Gastroesophageal sphincter (tissue), 4 donors: ENCODE measurements at regions not wholly inside any gene's neighbourhood (a gene's known extent, or its start where the extent isn't known, plus 50 kb on each side); places are given as distances from the start of the nearest gene placed in this dataset.

Experiments used
- ATAC-seq: fragments of 150-250 bp; one replicate; pipeline ENCODE4 v1.9.1; 2016; ENCODE audit warnings: mild to moderate bottlenecking, moderate library complexity
- H3K27ac ChIP-seq, 4 donors: fragments of 200-600 bp; sonication (generic) in 3 of 4; 1 replicate in 3 of 4; 2 replicates in 1 of 4; pipeline ENCODE4 v1.5.1; 2016 to 2019
- H3K27me3 ChIP-seq: fragments of 200-600 bp; sonication (generic); one replicate; pipeline ENCODE4 v1.5.1; 2019
- H3K36me3 ChIP-seq, 2 donors: fragments of 200-600 bp; sonication (generic); one replicate each; pipeline ENCODE4 v1.5.1; 2019; ENCODE audit warnings: control low read depth in 1 of 2
- H3K4me1 ChIP-seq, 3 donors: fragments of 200-600 bp; sonication (generic); 1 replicate in 2 of 3; 2 replicates in 1 of 3; pipeline ENCODE4 v1.5.1; 2016 to 2019; ENCODE audit warnings: control low read depth in 2 of 3
- H3K4me3 ChIP-seq, 2 donors: fragments of 200-600 bp; sonication (generic); one replicate each; pipeline ENCODE4 v1.5.1; 2019; ENCODE audit warnings: mild to moderate bottlenecking in 1 of 2, moderate library complexity in 1 of 2
- H3K9me3 ChIP-seq, 3 donors: fragments of 200-600 bp; sonication (generic); one replicate each; pipeline ENCODE4 v1.5.1; 2017 to 2019; ENCODE audit warnings: control low read depth in 2 of 3
- CTCF ChIP-seq, 4 experiments: fragments of 200-600 bp in 2 of 4; fragments of 450-650 bp in 2 of 4; sonication (generic) in 1 of 4; IDR thresholded peaks; one replicate each; pipeline ENCODE4 v1.5.1; 2017 to 2019; ENCODE audit warnings: antibody characterized with exemption in 4 of 4, mild to moderate bottlenecking in 2 of 4, moderate library complexity in 2 of 4
- EP300 ChIP-seq: sonication (generic); formaldehyde crosslinking; IDR thresholded peaks from one replicate; pipeline ENCODE4 v1.6.1; 2017; ENCODE audit warnings: antibody characterized with exemption, mild to moderate bottlenecking
- POLR2A ChIP-seq, 2 donors: fragments of 450-650 bp; IDR thresholded peaks; one replicate each; pipeline ENCODE4 v1.6.1; 2017; ENCODE audit warnings: antibody characterized with exemption in 2 of 2, mild to moderate bottlenecking in 2 of 2, moderate library complexity in 1 of 2
- POLR2AphosphoS5 ChIP-seq: sonication (generic); formaldehyde crosslinking; IDR thresholded peaks from one replicate; pipeline ENCODE4 v1.6.1; 2017; ENCODE audit warnings: antibody characterized with exemption
- WGBS, 2 donors: methylation state at CpG; one replicate each; pipeline ENCODE4 v1.1.5; 2018; ENCODE audit warnings: low coverage in 1 of 2; 5-methylcytosine and 5-hydroxymethylcytosine counted together

GRCh38 chr16:8431783-8432182 is 158.5 kb downstream of the TMEM114 start:
- Histone ChIP-seq H3K9me3 (no peaks in the 10 kb centered on the region), H3K36me3 (no peaks in the 10 kb centered on the region), H3K4me3 (no peak overlapping the region), H3K4me1 (no peaks in the 10 kb centered on the region), H3K27ac (no peak overlapping the region), H3K27me3 (no peaks in the 10 kb centered on the region)
- 79 to 100% methylated on average over 1 of the region's 1 CpG for WGBS, 2 donors
- ATAC-seq = no peak
- TF ChIP-seq POLR2A (IDR thresholded peaks at IDR 0.05) (no peak), CTCF (IDR thresholded peaks at IDR 0.05) (no peak), POLR2AphosphoS5 (no peak), EP300 (no peak)

- Histone ChIP-seq H3K27me3 (no peaks in the 10 kb centered on the region), H3K4me3 (no peak overlapping the region), H3K9me3 (peaks cover 0 to 9% (median 0%) of the 10 kb centered on the region in 3 donors), H3K36me3 (no peaks in the 10 kb centered on the region), H3K27ac (no peak overlapping the region), H3K4me1 (no peaks in the 10 kb centered on the region)
- TF ChIP-seq POLR2AphosphoS5 = no peak
- TF ChIP-seq POLR2A (IDR thresholded peaks at IDR 0.05) = no peak
- no peak for TF ChIP-seq CTCF (IDR thresholded peaks at IDR 0.05)
- TF ChIP-seq EP300 = no peak
- WGBS, 2 donors = 60 to 66% methylated on average over 1 to 3 of the region's 3 CpGs
- no peak for ATAC-seq
Measured at GRCh38 chr16:8430401-8430800, 159.9 kb downstream of the TMEM114 start.

GRCh38 chr16:8426569-8426968 is 163.7 kb downstream of the TMEM114 start:
- Histone ChIP-seq H3K27me3 (no peaks in the 10 kb centered on the region), H3K36me3 (no peaks in the 10 kb centered on the region), H3K4me3 (no peak overlapping the region), H3K9me3 (peaks cover 0 to 11% (median 0%) of the 10 kb centered on the region in 3 donors), H3K27ac (no peak overlapping the region), H3K4me1 (no peaks in the 10 kb centered on the region)
- TF ChIP-seq POLR2AphosphoS5 (no peak), POLR2A (IDR thresholded peaks at IDR 0.05) (no peak), CTCF (IDR thresholded peaks at IDR 0.05) (no peak), EP300 (no peak)
- ATAC-seq = no peak
- WGBS, 2 donors = 74 to 90% methylated on average over 4 of the region's 4 CpGs

GRCh38 chr16:8417145-8417544 is 173.2 kb downstream of the TMEM114 start:
- H3K27ac ChIP-seq = no peak overlapping the region
- no peak for TF ChIP-seq POLR2A (IDR thresholded peaks at IDR 0.05)
- no peak for TF ChIP-seq POLR2AphosphoS5
- no peak for TF ChIP-seq EP300
- no peak for TF ChIP-seq CTCF (IDR thresholded peaks at IDR 0.05)
- no peaks in the 10 kb centered on the region for H3K4me1 ChIP-seq
- no peaks in the 10 kb centered on the region for H3K9me3 ChIP-seq
- no peak for ATAC-seq
- no peaks in the 10 kb centered on the region for H3K36me3 ChIP-seq
- no peaks in the 10 kb centered on the region for H3K27me3 ChIP-seq
- H3K4me3 ChIP-seq = no peak overlapping the region
- WGBS, 2 donors = 76 to 84% methylated on average over 3 to 4 of the region's 4 CpGs

- TF ChIP-seq EP300 (no peak), POLR2A (IDR thresholded peaks at IDR 0.05) (no peak), CTCF (IDR thresholded peaks at IDR 0.05) (no peak), POLR2AphosphoS5 (no peak)
- Histone ChIP-seq H3K9me3 (peaks cover 0 to 13% (median 0%) of the 10 kb centered on the region in 3 donors), H3K36me3 (no peaks in the 10 kb centered on the region), H3K4me1 (no peaks in the 10 kb centered on the region), H3K27me3 (no peaks in the 10 kb centered on the region), H3K4me3 (no peak overlapping the region), H3K27ac (no peak overlapping the region)
- WGBS, 2 donors = 26 to 60% methylated on average over 7 of the region's 9 CpGs
- ATAC-seq = no peak
Measured at GRCh38 chr16:8408855-8409567, 181.3 kb downstream of the TMEM114 start.
